GM06990 (cell line): ENCODE measurements at regions not wholly inside any gene's neighbourhood (a gene's known extent, or its start where the extent isn't known, plus 50 kb on each side); places are given as distances from the start of the nearest gene placed in this dataset.

Source experiments
- DNase-seq: peaks from one replicate; pipeline ENCODE4 v3.0.0-alpha.2; 2011; ENCODE audit not compliant: insufficient read length; ENCODE audit errors: extremely low read depth
- H3K27me3 ChIP-seq: replicated peaks from 2 replicates; pipeline ENCODE4 v1.6.0; 2011; ENCODE audit warnings: low read length; ENCODE audit not compliant: control insufficient read depth, insufficient read depth
- H3K36me3 ChIP-seq: 2 replicates; pipeline ENCODE4 v1.5.1; 2011; ENCODE audit warnings: low read length; ENCODE audit not compliant: control insufficient read depth, insufficient read depth
- H3K4me3 ChIP-seq: replicated peaks from 2 replicates; pipeline ENCODE4 v1.5.1; 2011; ENCODE audit warnings: low read depth, mild to moderate bottlenecking, control low read depth, low read length
- TF ChIP-seq, protein P1 (sequence below): IDR thresholded peaks from 2 replicates; pipeline ENCODE4 v1.5.1; 2011; ENCODE audit warnings: low read length, control low read depth, mild to moderate bottlenecking, inconsistent platforms; ENCODE audit not compliant: insufficient read depth, poor library complexity, severe bottlenecking

DNA sequence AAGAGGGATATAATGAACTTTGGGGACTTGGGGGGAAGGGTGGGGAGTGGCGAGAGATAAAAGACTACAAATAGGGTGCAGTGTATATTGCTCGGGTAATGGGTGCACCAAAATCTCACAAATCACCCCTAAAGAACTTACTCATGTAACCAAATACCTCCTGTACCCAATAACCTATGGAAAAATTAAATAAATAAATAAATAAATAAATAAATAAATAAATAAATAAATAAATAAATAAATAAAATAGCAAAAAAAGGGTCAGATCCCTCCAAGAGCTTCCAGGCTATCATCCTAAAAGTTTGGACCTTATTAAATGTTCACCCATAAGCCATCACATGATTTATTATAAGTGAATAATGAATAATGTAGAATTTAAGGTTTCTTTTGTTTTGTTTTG, 636.1 kb upstream of the C16orf82 start:
- TF ChIP-seq, protein P1, sequence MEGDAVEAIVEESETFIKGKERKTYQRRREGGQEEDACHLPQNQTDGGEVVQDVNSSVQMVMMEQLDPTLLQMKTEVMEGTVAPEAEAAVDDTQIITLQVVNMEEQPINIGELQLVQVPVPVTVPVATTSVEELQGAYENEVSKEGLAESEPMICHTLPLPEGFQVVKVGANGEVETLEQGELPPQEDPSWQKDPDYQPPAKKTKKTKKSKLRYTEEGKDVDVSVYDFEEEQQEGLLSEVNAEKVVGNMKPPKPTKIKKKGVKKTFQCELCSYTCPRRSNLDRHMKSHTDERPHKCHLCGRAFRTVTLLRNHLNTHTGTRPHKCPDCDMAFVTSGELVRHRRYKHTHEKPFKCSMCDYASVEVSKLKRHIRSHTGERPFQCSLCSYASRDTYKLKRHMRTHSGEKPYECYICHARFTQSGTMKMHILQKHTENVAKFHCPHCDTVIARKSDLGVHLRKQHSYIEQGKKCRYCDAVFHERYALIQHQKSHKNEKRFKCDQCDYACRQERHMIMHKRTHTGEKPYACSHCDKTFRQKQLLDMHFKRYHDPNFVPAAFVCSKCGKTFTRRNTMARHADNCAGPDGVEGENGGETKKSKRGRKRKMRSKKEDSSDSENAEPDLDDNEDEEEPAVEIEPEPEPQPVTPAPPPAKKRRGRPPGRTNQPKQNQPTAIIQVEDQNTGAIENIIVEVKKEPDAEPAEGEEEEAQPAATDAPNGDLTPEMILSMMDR: no peak
- H3K27me3 ChIP-seq: no peaks in the 10 kb centered on the region

DNA sequence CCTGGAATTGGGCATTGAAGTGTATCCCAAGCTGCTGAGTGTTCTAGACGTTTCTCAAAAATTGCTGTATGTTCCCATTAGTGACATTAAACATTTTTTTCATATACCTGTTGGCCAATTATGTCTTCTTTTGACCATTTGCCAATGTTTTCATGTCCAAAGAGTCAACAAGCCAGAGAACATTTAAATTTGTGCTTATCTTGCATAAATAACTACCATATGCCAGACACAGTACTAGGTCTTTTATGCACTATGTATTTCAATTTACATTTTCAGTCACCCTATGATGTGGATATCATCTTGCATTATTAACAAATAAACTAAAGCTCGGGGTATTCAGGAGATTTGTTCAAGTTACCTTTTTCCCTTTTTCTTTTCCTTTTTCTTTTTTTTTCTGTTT, 632.9 kb upstream of the C16orf82 start:
- no peaks in the 10 kb centered on the region for H3K36me3 ChIP-seq
- TF ChIP-seq, protein P1: no peak
- no peak overlapping the region for H3K4me3 ChIP-seq
- H3K27me3 ChIP-seq: no peaks in the 10 kb centered on the region
- no peak for DNase-seq

More for the DNA sequence above, 636.1 kb upstream of the C16orf82 start:
- H3K36me3 ChIP-seq: no peaks in the 10 kb centered on the region
- no peak overlapping the region for H3K4me3 ChIP-seq
- no peak for DNase-seq

GRCh38 chr16:26441178-26441577, 625.5 kb upstream of the C16orf82 start:
- DNase-seq: no peak

GRCh38 chr16:26442321-26442720, 624.4 kb upstream of the C16orf82 start:
- no peak overlapping the region for H3K4me3 ChIP-seq
- DNase-seq: no peak
- H3K27me3 ChIP-seq: no peaks in the 10 kb centered on the region
- no peaks in the 10 kb centered on the region for H3K36me3 ChIP-seq
- TF ChIP-seq, protein P1: no peak

More at GRCh38 chr16:26441178-26441577, 625.5 kb upstream of the C16orf82 start:
- TF ChIP-seq, protein P1: no peak
- Histone ChIP-seq H3K36me3 (no peaks in the 10 kb centered on the region), H3K4me3 (no peak overlapping the region), H3K27me3 (no peaks in the 10 kb centered on the region)

DNA sequence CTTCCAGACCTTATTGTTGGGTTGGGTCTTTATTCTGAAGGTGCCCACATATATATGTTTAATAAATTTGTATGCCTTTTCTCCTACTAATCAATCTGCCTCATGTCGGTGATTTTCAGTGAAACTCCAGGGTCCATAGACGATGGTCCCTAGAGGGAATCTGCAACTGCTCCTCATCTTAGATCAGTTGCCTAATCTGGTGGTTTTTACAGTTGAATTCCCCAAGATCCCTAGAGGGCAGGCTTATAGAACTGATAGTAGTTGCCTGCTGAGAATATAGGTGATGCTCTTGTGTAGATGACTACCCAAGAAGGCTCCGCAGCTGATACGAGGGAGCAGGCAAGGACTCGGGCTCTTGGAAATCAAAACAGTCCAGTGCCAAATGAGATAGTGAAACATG, 619.2 kb upstream of the C16orf82 start:
- no peak for DNase-seq
- no peaks in the 10 kb centered on the region for H3K27me3 ChIP-seq
- H3K36me3 ChIP-seq: no peaks in the 10 kb centered on the region
- TF ChIP-seq, protein P1: no peak
- H3K4me3 ChIP-seq: no peak overlapping the region

DNA sequence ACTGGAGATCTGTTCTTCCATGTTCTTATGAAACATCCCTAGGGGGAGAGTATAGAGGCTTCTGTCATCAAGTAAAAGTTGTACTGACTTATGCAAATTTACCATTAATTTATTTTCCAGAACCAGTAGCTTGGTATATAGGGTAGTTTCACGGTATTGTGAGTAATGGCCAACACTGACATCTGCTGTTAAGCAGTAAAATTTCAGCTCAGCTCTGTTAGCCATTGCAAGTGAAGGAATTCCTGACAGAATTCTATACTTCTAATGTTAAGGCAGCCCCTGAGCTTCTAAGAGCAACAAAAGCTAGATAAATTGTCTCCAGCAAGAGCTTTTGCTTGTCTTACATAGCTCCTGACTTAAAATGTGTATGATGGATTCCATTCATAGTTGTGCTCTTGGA, 613.5 kb upstream of the C16orf82 start:
- no peak for DNase-seq
- TF ChIP-seq, protein P1: peak; percentile 25
- H3K27me3 ChIP-seq: no peaks in the 10 kb centered on the region
- H3K36me3 ChIP-seq: no peaks in the 10 kb centered on the region
- H3K4me3 ChIP-seq: no peak overlapping the region
